GM12892 (cell line): ENCODE measurements at regions not wholly inside any gene's neighbourhood (a gene's known extent, or its start where the extent isn't known, plus 50 kb on each side); places are given as distances from the start of the nearest gene placed in this dataset.

ENCODE experiments used
- DNase-seq: peaks from one replicate; pipeline ENCODE4 v3.0.0; 2011; ENCODE audit not compliant: insufficient read length
- FAIRE-seq: peaks from 2 replicates; lab custom pipeline; 2011; peaks lifted over from hg19 to GRCh38; lab: Jason Lieb, UNC
- POLR2A ChIP-seq: IDR thresholded peaks from 2 replicates; pipeline ENCODE4 v1.6.1; 2011; ENCODE audit warnings: low read depth, low read length, control low read depth
- POLR2AphosphoS5 ChIP-seq: IDR thresholded peaks from 2 replicates; pipeline ENCODE4 v1.6.1; 2011; ENCODE audit warnings: low read depth, low read length, control low read depth
- TAF1 ChIP-seq: IDR thresholded peaks from 2 replicates; pipeline ENCODE4 v1.6.1; 2011; ENCODE audit warnings: low read depth, mild to moderate bottlenecking, control low read depth, low read length, borderline replicate concordance

DNA sequence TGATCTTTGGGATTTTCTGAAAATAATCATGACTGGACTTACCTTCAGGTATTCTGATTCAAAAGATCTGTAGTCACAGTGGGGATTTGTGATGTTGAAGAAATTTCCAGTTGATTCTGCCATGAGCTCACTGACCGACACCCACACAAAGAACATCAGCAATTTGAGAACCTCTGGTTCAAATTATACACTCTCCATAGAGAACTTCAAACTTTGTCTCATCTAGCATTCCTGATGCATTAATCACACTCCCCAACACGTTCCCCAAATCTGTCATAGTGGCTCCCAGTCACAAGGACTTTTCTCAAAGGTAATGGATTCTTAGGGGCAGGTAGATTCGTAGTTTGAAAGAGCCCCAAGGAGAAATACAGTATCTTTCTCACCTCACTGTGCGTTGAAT lies 584.3 kb downstream of the FBXO15 start:
- DNase-seq, result no peak
- TF ChIP-seq POLR2A (no peak), POLR2AphosphoS5 (no peak), TAF1 (no peak)
- FAIRE-seq, result no peak

GRCh38 chr18:73556904-73557303 lies 590.7 kb downstream of the FBXO15 start:
- TF ChIP-seq POLR2A (no peak), POLR2AphosphoS5 (no peak), TAF1 (no peak)
- FAIRE-seq, result no peak
- DNase-seq, result no peak

GRCh38 chr18:73552171-73552570 lies 595.5 kb downstream of the FBXO15 start:
- FAIRE-seq, result no peak
- no peak for TF ChIP-seq POLR2A
- no peak for TF ChIP-seq POLR2AphosphoS5
- no peak for TF ChIP-seq TAF1
- DNase-seq, result no peak

- no peak for TF ChIP-seq POLR2A
- TF ChIP-seq TAF1, result no peak
- TF ChIP-seq POLR2AphosphoS5, result no peak
- FAIRE-seq, result no peak
These were observed 596.4 kb downstream of the FBXO15 start for GRCh38 chr18:73551211-73551610.

GRCh38 chr18:73549236-73549635 lies 598.4 kb downstream of the FBXO15 start:
- TF ChIP-seq POLR2A (no peak), POLR2AphosphoS5 (no peak), TAF1 (no peak)
- FAIRE-seq (no peak), DNase-seq (no peak)

More at GRCh38 chr18:73551211-73551610, 596.4 kb downstream of the FBXO15 start:
- DNase-seq, result no peak

DNA sequence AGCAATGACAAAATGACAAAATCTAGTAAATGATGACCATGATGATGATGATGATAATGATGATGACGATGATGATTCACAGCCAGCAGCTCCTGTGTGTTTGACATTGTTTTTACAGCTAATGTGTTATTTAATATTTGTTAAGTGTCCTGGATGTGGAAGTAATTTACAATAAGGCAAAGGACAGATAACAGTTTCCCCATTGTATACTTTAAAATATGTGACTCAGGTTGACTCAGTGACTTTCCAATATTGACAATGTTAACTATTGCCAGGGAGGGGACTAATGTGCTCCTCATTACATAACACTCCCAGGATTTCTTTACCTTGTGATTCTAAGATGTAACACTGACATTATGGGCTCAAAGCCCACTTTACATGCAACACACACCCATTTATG lies 602.2 kb downstream of the FBXO15 start:
- TF ChIP-seq TAF1 (no peak), POLR2A (no peak), POLR2AphosphoS5 (no peak)
- no peak for DNase-seq
- FAIRE-seq, result no peak

DNA sequence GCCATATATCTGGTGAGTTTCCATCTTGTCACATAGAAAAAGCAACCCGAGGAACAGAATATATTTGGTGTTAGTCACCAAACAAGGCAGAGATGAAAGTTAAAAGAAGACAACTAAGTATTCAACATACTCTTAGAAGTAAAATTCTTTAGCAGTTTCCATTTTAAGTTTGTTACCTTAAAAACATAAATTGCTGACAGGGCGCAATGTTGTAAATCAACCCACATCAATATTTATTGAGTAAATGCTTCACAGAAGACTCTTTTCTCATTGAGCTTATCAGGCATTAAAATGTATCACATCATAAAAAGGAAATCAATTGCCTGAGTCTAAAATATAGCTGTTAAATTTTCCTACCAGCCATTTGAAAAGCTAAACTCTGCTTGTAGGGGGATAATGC lies 603.0 kb downstream of the FBXO15 start:
- TF ChIP-seq TAF1 (no peak), POLR2AphosphoS5 (no peak), POLR2A (no peak)
- DNase-seq (no peak), FAIRE-seq (no peak)

GRCh38 chr18:73544032-73544431 lies 603.6 kb downstream of the FBXO15 start:
- TF ChIP-seq POLR2A (no peak), POLR2AphosphoS5 (no peak), TAF1 (no peak)
- FAIRE-seq (no peak), DNase-seq (no peak)

DNA sequence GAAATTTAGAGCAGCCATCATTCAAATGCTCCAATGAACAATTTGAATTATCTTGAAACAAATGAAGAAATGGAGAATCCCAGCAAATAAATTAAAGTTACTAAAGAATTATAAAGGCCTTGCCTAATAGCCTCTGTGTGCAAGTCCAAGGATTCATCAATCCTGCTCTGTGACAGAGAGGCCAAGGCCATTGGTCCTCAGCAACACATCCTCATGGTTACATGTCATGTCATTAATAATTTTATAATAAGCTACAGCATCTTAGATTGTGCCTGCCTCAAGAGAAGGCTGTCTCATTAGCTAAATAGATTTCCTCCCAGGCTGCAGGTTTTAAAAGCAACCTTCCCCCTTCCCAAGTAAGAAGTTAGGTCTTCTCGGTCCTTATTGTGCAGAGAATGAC lies 611.6 kb downstream of the FBXO15 start:
- TF ChIP-seq TAF1, result no peak
- TF ChIP-seq POLR2A, result no peak
- no peak for TF ChIP-seq POLR2AphosphoS5
- FAIRE-seq, result no peak
- no peak for DNase-seq

DNA sequence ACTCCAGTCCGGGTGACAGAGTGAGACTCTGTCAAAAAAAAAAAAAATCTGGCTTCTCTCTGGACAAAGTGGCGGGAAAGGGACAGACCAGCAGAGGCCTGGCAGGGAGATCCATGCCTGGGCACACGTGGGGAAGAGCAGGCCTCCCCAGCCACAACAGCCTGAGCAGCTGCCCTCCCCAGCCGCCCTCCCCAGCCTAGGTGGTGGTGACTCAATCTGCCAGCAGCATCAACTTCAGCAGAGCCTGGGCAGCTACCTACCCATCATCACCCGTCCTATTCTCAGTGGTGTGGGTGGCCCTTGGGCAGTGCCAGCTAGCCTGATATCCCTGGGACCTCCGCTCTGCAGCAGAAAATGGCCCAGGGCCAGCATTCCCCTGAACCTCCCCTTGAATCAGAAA lies 612.4 kb downstream of the FBXO15 start:
- FAIRE-seq, result no peak
- DNase-seq, result no peak
- no peak for TF ChIP-seq POLR2AphosphoS5
- TF ChIP-seq POLR2A, result no peak
- TF ChIP-seq TAF1, result no peak

GRCh38 chr18:73531601-73532000 lies 616.0 kb downstream of the FBXO15 start:
- TF ChIP-seq POLR2AphosphoS5, result no peak
- TF ChIP-seq TAF1, result no peak
- TF ChIP-seq POLR2A, result no peak
- no peak for DNase-seq
- no peak for FAIRE-seq

- no peak for DNase-seq
- no peak for FAIRE-seq
- no peak for TF ChIP-seq POLR2AphosphoS5
- no peak for TF ChIP-seq TAF1
- no peak for TF ChIP-seq POLR2A
These were observed 619.6 kb downstream of the FBXO15 start for GRCh38 chr18:73528066-73528465.
